NCI-H2196 (cell line): ENCODE measurements at regions not wholly inside any gene's neighbourhood (a gene's known extent, or its start where the extent isn't known, plus 50 kb on each side); places are given as distances from the start of the nearest gene placed in this dataset.

ENCODE experiments used
- DNase-seq: peaks from one replicate; lab custom pipeline; 2025; ENCODE audit not compliant: unreplicated experiment; lab: John Stamatoyannopoulos, UW

- DNase-seq = no peak
Observed at GRCh38 chr4:128502818-128503527, 215.4 kb upstream of the PGRMC2 start.

- no peak for DNase-seq
Observed at GRCh38 chr4:128501239-128501638, 213.6 kb upstream of the PGRMC2 start.

- DNase-seq = no peak
Observed at GRCh38 chr4:128488055-128488705, 200.6 kb upstream of the PGRMC2 start.

- no peak for DNase-seq
Observed at GRCh38 chr4:128484896-128485295, 197.3 kb upstream of the PGRMC2 start.

- no peak for DNase-seq
Observed at GRCh38 chr4:128483816-128484215, 196.2 kb upstream of the PGRMC2 start.

- DNase-seq = no peak
Observed at GRCh38 chr4:128483041-128483440, 195.4 kb upstream of the PGRMC2 start.

GRCh38 chr4:128481752-128482480 lies 194.3 kb upstream of the PGRMC2 start:
- no peak for DNase-seq

GRCh38 chr4:128480945-128481344 lies 193.3 kb upstream of the PGRMC2 start:
- no peak for DNase-seq

GRCh38 chr4:128477540-128477939 lies 189.9 kb upstream of the PGRMC2 start:
- no peak for DNase-seq

GRCh38 chr4:128475597-128475996 lies 188.0 kb upstream of the PGRMC2 start:
- DNase-seq = no peak

- DNase-seq = no peak
Observed at GRCh38 chr4:128471576-128471975, 184.0 kb upstream of the PGRMC2 start.

GRCh38 chr4:128470492-128471053 lies 183.0 kb upstream of the PGRMC2 start:
- no peak for DNase-seq

GRCh38 chr4:128468123-128468989 lies 180.7 kb upstream of the PGRMC2 start:
- DNase-seq = peak; percentile 45

GRCh38 chr4:128465523-128465922 lies 177.9 kb upstream of the PGRMC2 start:
- no peak for DNase-seq

GRCh38 chr4:128463006-128463405 lies 175.4 kb upstream of the PGRMC2 start:
- DNase-seq = no peak

- no peak for DNase-seq
Observed at GRCh38 chr4:128462103-128462783, 174.6 kb upstream of the PGRMC2 start.

- peak; percentile 21 for DNase-seq
Observed at GRCh38 chr4:128461291-128462102, 173.9 kb upstream of the PGRMC2 start.

GRCh38 chr4:128459547-128459946 lies 171.9 kb upstream of the PGRMC2 start:
- no peak for DNase-seq

GRCh38 chr4:128458816-128459215 lies 171.2 kb upstream of the PGRMC2 start:
- DNase-seq = no peak
